ENCODE measurements at regions not wholly inside any gene's neighbourhood (a gene's known extent, or its start where the extent isn't known, plus 50 kb on each side); places are given as distances from the start of the nearest gene placed in this dataset.

DNA sequence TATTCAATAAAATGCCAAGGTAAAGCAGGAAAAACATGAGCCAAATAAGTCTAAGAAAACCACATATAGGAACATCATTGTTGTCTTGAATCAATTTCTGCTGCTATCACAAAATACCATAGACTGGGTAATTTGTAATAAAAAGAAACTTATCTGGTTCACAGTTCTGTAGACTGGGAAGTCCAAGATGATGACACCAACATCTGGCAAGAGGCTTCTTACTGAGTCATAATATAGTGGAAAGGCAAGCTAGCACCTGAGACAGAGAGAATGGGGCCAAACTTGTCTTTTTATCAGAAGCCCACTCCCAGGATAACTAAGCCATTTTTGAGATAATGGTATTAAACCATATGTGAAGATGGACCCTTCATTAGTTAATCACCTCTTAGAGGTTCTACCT lies 975.9 kb downstream of the FLRT2 start:
- no peak overlapping the region for H3K27ac ChIP-seq (ENCODE audit: low read length)

DNA sequence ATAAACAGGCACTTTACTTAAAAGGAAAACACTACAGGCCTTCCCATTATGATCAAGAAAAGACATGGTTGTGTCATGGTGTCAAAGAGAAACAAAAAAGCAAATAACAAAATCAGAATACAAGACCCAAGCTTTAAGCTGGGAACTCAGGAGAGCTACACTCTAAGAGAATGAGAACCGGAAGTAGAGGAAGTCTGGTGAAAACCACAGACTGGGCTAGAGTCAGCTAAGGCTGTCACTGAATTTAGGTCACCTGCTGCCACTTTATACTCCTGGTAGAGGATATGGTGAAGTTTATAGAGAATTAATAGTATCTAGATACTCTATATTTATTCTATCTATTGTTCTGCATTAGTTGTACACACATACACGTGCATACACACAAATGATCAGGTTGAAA lies 971.7 kb downstream of the FLRT2 start:
- Histone ChIP-seq H3K9me3 (ENCODE audit: low read length) (no peaks in the 10 kb centered on the region), H3K4me3 (ENCODE audit: low read length) (no peak overlapping the region), H3K4me2 (ENCODE audit: low read length) (no peak overlapping the region), H3K9me2 (ENCODE audit: insufficient read depth, low read length) (no peaks in the 10 kb centered on the region), H3K79me2 (replicated peaks; ENCODE audit: insufficient read depth, low read length) (no peaks in the 10 kb centered on the region), H3F3A (ENCODE audit: insufficient read depth, low read length, poor library complexity, severe bottlenecking) (no peaks in the 10 kb centered on the region), H4K20me1 (ENCODE audit: insufficient read depth) (no peaks in the 10 kb centered on the region), H2AFZ (ENCODE audit: low read depth, low read length) (no peak overlapping the region), H3K9ac (ENCODE audit: low read length) (no peak overlapping the region), H3K27me3 (ENCODE audit: insufficient read depth, low read depth, low read length) (no peaks in the 10 kb centered on the region), H3K27ac (ENCODE audit: low read length) (no peak overlapping the region), H3K36me3 (ENCODE audit: insufficient read depth, low read length) (no peaks in the 10 kb centered on the region)
- TF ChIP-seq POLR2AphosphoS5 (IDR thresholded peaks at IDR 0.05) (no peak), RAD21 (conservative IDR thresholded peaks at IDR 0.05) (no peak), SMC3 (conservative IDR thresholded peaks at IDR 0.05; ENCODE audit: poor library complexity) (no peak), EP300 (conservative IDR thresholded peaks at IDR 0.05; ENCODE audit: poor library complexity, severe bottlenecking) (no peak), TAF1 (IDR thresholded peaks at IDR 0.05; ENCODE audit: low read depth) (no peak), EZH2 (IDR thresholded peaks at IDR 0.05; ENCODE audit: borderline replicate concordance, insufficient read depth, low read length, poor library complexity, severe bottlenecking) (no peak), MXI1 (conservative IDR thresholded peaks at IDR 0.05; ENCODE audit: poor library complexity, severe bottlenecking) (no peak)
- TF ChIP-seq, protein P1, sequence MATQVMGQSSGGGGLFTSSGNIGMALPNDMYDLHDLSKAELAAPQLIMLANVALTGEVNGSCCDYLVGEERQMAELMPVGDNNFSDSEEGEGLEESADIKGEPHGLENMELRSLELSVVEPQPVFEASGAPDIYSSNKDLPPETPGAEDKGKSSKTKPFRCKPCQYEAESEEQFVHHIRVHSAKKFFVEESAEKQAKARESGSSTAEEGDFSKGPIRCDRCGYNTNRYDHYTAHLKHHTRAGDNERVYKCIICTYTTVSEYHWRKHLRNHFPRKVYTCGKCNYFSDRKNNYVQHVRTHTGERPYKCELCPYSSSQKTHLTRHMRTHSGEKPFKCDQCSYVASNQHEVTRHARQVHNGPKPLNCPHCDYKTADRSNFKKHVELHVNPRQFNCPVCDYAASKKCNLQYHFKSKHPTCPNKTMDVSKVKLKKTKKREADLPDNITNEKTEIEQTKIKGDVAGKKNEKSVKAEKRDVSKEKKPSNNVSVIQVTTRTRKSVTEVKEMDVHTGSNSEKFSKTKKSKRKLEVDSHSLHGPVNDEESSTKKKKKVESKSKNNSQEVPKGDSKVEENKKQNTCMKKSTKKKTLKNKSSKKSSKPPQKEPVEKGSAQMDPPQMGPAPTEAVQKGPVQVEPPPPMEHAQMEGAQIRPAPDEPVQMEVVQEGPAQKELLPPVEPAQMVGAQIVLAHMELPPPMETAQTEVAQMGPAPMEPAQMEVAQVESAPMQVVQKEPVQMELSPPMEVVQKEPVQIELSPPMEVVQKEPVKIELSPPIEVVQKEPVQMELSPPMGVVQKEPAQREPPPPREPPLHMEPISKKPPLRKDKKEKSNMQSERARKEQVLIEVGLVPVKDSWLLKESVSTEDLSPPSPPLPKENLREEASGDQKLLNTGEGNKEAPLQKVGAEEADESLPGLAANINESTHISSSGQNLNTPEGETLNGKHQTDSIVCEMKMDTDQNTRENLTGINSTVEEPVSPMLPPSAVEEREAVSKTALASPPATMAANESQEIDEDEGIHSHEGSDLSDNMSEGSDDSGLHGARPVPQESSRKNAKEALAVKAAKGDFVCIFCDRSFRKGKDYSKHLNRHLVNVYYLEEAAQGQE (IDR thresholded peaks at IDR 0.05; ENCODE audit: borderline replicate concordance) = no peak
- TF ChIP-seq, protein P2, sequence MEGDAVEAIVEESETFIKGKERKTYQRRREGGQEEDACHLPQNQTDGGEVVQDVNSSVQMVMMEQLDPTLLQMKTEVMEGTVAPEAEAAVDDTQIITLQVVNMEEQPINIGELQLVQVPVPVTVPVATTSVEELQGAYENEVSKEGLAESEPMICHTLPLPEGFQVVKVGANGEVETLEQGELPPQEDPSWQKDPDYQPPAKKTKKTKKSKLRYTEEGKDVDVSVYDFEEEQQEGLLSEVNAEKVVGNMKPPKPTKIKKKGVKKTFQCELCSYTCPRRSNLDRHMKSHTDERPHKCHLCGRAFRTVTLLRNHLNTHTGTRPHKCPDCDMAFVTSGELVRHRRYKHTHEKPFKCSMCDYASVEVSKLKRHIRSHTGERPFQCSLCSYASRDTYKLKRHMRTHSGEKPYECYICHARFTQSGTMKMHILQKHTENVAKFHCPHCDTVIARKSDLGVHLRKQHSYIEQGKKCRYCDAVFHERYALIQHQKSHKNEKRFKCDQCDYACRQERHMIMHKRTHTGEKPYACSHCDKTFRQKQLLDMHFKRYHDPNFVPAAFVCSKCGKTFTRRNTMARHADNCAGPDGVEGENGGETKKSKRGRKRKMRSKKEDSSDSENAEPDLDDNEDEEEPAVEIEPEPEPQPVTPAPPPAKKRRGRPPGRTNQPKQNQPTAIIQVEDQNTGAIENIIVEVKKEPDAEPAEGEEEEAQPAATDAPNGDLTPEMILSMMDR (IDR thresholded peaks at IDR 0.05; ENCODE audit: poor library complexity, severe bottlenecking) = no peak

More for the DNA sequence above, 975.9 kb downstream of the FLRT2 start:
- H4K20me1 ChIP-seq (ENCODE audit: insufficient read depth) = no peaks in the 10 kb centered on the region
- TF ChIP-seq MXI1 (conservative IDR thresholded peaks at IDR 0.05; ENCODE audit: poor library complexity, severe bottlenecking) (no peak), EZH2 (IDR thresholded peaks at IDR 0.05; ENCODE audit: borderline replicate concordance, insufficient read depth, low read length, poor library complexity, severe bottlenecking) (no peak), RAD21 (conservative IDR thresholded peaks at IDR 0.05) (no peak), TAF1 (IDR thresholded peaks at IDR 0.05; ENCODE audit: low read depth) (no peak), EP300 (conservative IDR thresholded peaks at IDR 0.05; ENCODE audit: poor library complexity, severe bottlenecking) (no peak), SMC3 (conservative IDR thresholded peaks at IDR 0.05; ENCODE audit: poor library complexity) (no peak), POLR2AphosphoS5 (IDR thresholded peaks at IDR 0.05) (no peak)
- TF ChIP-seq, protein P1 (IDR thresholded peaks at IDR 0.05; ENCODE audit: borderline replicate concordance) = no peak
- TF ChIP-seq, protein P2 (IDR thresholded peaks at IDR 0.05; ENCODE audit: poor library complexity, severe bottlenecking) = no peak
- H3K9ac ChIP-seq (ENCODE audit: low read length) = no peak overlapping the region
- no peaks in the 10 kb centered on the region for H3F3A ChIP-seq (ENCODE audit: insufficient read depth, low read length, poor library complexity, severe bottlenecking)
- H3K9me2 ChIP-seq (ENCODE audit: insufficient read depth, low read length) = no peaks in the 10 kb centered on the region
- H3K36me3 ChIP-seq (ENCODE audit: insufficient read depth, low read length) = no peaks in the 10 kb centered on the region
- no peaks in the 10 kb centered on the region for H3K9me3 ChIP-seq (ENCODE audit: low read length)
- H3K79me2 ChIP-seq (replicated peaks; ENCODE audit: insufficient read depth, low read length) = no peaks in the 10 kb centered on the region
- no peak overlapping the region for H3K4me2 ChIP-seq (ENCODE audit: low read length)
- no peak overlapping the region for H2AFZ ChIP-seq (ENCODE audit: low read depth, low read length)
- no peaks in the 10 kb centered on the region for H3K27me3 ChIP-seq (ENCODE audit: insufficient read depth, low read depth, low read length)
- no peak overlapping the region for H3K4me3 ChIP-seq (ENCODE audit: low read length)
